GM12873 (cell line): ENCODE measurements at regions not wholly inside any gene's neighbourhood (a gene's known extent, or its start where the extent isn't known, plus 50 kb on each side); places are given as distances from the start of the nearest gene placed in this dataset.

Experiments used
- TF ChIP-seq, protein P1 (sequence below): IDR thresholded peaks from 2 replicates; pipeline ENCODE4 v1.5.1; 2012; ENCODE audit warnings: low read depth, mild to moderate bottlenecking, moderate library complexity, low read length, control low read depth; ENCODE audit not compliant: insufficient read depth; ENCODE audit errors: missing control alignments

DNA sequence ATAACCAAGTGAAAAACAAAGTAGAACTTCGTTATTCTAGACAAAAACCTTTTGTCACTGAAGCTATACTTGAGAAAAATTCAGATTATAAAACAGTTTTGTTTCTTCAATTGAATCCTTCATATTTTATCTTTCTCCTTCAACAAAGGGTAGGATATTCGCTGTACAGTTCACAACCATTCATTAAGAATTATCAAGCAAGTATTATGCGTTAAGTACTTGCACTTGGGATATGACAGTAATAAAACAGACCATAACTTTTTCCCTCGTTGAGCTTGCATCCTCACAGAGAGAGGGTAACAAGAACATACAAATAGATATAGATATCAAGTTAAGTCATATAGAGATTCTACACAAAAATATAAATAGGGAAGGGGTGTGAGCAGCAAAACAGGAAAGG, 61.2 kb upstream of the MEOX2 start:
- TF ChIP-seq, protein P1, sequence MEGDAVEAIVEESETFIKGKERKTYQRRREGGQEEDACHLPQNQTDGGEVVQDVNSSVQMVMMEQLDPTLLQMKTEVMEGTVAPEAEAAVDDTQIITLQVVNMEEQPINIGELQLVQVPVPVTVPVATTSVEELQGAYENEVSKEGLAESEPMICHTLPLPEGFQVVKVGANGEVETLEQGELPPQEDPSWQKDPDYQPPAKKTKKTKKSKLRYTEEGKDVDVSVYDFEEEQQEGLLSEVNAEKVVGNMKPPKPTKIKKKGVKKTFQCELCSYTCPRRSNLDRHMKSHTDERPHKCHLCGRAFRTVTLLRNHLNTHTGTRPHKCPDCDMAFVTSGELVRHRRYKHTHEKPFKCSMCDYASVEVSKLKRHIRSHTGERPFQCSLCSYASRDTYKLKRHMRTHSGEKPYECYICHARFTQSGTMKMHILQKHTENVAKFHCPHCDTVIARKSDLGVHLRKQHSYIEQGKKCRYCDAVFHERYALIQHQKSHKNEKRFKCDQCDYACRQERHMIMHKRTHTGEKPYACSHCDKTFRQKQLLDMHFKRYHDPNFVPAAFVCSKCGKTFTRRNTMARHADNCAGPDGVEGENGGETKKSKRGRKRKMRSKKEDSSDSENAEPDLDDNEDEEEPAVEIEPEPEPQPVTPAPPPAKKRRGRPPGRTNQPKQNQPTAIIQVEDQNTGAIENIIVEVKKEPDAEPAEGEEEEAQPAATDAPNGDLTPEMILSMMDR, result no peak

DNA sequence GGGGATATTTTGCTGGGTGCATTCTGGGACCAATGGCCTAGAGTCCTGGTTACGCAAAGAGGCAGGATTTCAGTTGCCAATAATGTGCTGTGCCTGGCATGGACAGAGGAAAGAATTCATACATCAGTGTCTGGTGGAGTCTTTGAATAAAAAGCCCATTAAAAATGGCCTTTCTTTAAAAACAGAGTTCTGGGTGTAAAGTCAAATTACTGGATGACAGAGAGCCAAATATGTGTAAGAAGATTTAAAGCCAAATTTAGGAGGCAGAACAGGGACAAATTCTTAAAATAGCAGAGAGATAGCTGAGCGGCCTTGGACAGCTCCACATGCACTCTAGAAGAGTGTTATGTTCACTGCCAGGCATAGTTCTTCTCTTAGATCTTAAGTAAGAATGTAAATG, 60.8 kb upstream of the MEOX2 start:
- TF ChIP-seq, protein P1, result no peak

DNA sequence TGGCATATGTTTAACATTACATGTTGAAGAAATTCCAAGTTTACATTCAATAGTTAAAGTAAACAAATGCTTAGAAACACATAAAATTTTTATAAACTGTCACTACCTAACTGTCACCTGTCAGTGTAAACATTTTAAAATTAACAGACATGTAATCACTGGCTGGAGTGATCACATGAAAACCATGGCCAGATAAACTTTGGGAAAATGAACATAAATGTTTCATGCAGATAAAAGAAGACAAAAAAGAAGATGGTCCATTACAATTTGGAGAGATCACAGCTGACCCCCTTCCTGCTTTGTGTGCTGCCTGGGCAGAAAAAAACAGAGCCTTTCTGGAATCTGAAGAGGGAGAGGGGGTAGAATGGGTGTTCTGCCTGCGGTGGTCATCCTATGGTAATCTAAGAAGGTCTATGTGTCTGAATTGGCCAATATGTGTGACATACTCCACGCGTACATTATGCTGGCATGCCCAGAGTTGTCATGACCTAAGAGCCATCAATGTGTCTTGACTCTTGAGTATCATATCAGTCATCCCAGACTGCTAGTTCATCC, 57.5 kb upstream of the MEOX2 start:
- TF ChIP-seq, protein P1, result no peak

DNA sequence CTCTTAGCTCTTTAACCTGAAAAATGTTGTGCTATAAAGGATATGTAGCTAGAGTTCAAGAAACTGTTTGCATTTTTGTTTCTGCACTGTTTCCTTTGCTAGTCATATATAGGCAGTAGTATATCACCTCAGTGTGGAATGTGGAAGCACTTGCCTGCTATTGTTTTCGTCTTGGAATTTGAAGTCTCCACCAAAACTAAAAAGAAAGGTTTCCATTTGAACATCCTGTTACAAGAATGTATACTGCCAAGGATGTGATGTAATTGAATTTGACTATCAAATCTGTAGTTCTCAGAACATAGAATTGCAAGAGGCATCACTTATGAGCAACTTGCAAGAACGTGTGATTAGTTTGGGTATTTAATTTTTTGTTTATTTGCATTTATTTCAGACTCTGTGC, 51.1 kb upstream of the MEOX2 start:
- TF ChIP-seq, protein P1, result no peak
